Endodermal cell (in vitro differentiated cells): ENCODE measurements at regions not wholly inside any gene's neighbourhood (a gene's known extent, or its start where the extent isn't known, plus 50 kb on each side); places are given as distances from the start of the nearest gene placed in this dataset.

ENCODE experiments used
- DNase-seq: peaks from one replicate; pipeline ENCODE4 v3.0.0-alpha.2; 2017
- H3K27ac ChIP-seq: 2 replicates; pipeline ENCODE4 v1.5.1; 2013; ENCODE audit warnings: mild to moderate bottlenecking, low read depth, low read length, moderate library complexity
- H3K27me3 ChIP-seq: 2 replicates; pipeline ENCODE4 v1.6.1; 2013; ENCODE audit warnings: mild to moderate bottlenecking, low read length, moderate library complexity; ENCODE audit not compliant: insufficient read depth, control insufficient read depth, poor library complexity, severe bottlenecking
- H3K36me3 ChIP-seq: 2 replicates; pipeline ENCODE4 v1.7.0; 2013; ENCODE audit warnings: mild to moderate bottlenecking, low read length, moderate library complexity; ENCODE audit not compliant: control insufficient read depth, insufficient read depth
- H3K4me1 ChIP-seq: one replicate; pipeline ENCODE4 v1.7.0; 2013; ENCODE audit warnings: low read length; ENCODE audit not compliant: control insufficient read depth, insufficient read depth
- H3K4me3 ChIP-seq: 2 replicates; pipeline ENCODE4 v1.5.1; 2013; ENCODE audit warnings: mild to moderate bottlenecking, low read length, moderate library complexity
- H3K9ac ChIP-seq: 2 replicates; pipeline ENCODE4 v1.6.1; 2013; ENCODE audit warnings: mild to moderate bottlenecking, low read length, moderate library complexity; ENCODE audit not compliant: poor library complexity, severe bottlenecking; ENCODE audit errors: extremely low read depth
- H3K9me3 ChIP-seq: 2 replicates; pipeline ENCODE4 v1.6.1; 2013; ENCODE audit warnings: mild to moderate bottlenecking, low read length, moderate library complexity; ENCODE audit not compliant: control insufficient read depth
- H3K27ac Mint-ChIP-seq: 2 replicates; pipeline ENCODE4 v1.8.0; 2020; ENCODE audit warnings: mixed read lengths
- H3K27me3 Mint-ChIP-seq: 2 replicates; pipeline ENCODE4 v1.8.0; 2021; ENCODE audit warnings: mild to moderate bottlenecking, mixed read lengths; ENCODE audit not compliant: insufficient read depth
- H3K36me3 Mint-ChIP-seq: 2 replicates; pipeline ENCODE4 v1.8.0; 2020; ENCODE audit warnings: low read depth, mixed read lengths
- H3K4me1 Mint-ChIP-seq: 2 replicates; pipeline ENCODE4 v1.8.0; 2020; ENCODE audit warnings: mixed read lengths
- H3K4me3 Mint-ChIP-seq: 2 replicates; pipeline ENCODE4 v1.8.0; 2020; ENCODE audit warnings: mild to moderate bottlenecking, moderate library complexity, mixed read lengths
- H3K9me3 Mint-ChIP-seq: 2 replicates; pipeline ENCODE4 v1.8.0; 2020; ENCODE audit warnings: mild to moderate bottlenecking, mixed read lengths
- CTCF ChIP-seq: fragments of 200-600 bp; sonication (generic); conservative IDR thresholded peaks from 2 replicates; pipeline ENCODE4 v1.5.0; 2021; ENCODE audit warnings: antibody characterized with exemption, mild to moderate bottlenecking
- WGBS, 2 experiments: methylation state at CpG; one replicate each; pipeline versions ENCODE4 v1.1.5 to v1.1.7; 2013; ENCODE audit warnings: missing lambda C conversion rate in 2 of 2, mixed read lengths in 1 of 2; ENCODE audit not compliant: insufficient coverage in 1 of 2, insufficient read length in 1 of 2; 5-methylcytosine and 5-hydroxymethylcytosine counted together

- Histone ChIP-seq H3K4me1 (no peaks in the 10 kb centered on the region), H3K27ac (no peak overlapping the region)
- 86 to 95% methylated on average over 3 of the region's 3 CpGs for WGBS, 2 experiments
Measured at GRCh38 chr4:153109296-153109849, 94.9 kb upstream of the TRIM2 start.

GRCh38 chr4:153110739-153111138 is 93.5 kb upstream of the TRIM2 start:
- H3K4me1 Mint-ChIP-seq = no peaks in the 10 kb centered on the region
- H3K4me3 ChIP-seq = no peak overlapping the region
- 87 to 94% methylated on average over 4 to 6 of the region's 6 CpGs for WGBS, 2 experiments
- H3K36me3 Mint-ChIP-seq = no peaks in the 10 kb centered on the region
- H3K27ac Mint-ChIP-seq = no peak overlapping the region
- no peak for TF ChIP-seq CTCF
- H3K4me3 Mint-ChIP-seq = no peak overlapping the region
- DNase-seq = no peak
- peaks cover 8% of the 10 kb centered on the region for H3K9me3 Mint-ChIP-seq
- H3K36me3 ChIP-seq = no peaks in the 10 kb centered on the region
- H3K9me3 ChIP-seq = peaks cover 4% of the 10 kb centered on the region
- H3K4me1 ChIP-seq = no peaks in the 10 kb centered on the region
- H3K27me3 ChIP-seq = no peaks in the 10 kb centered on the region
- H3K27ac ChIP-seq = no peak overlapping the region
- no peak overlapping the region for H3K9ac ChIP-seq
- no peaks in the 10 kb centered on the region for H3K27me3 Mint-ChIP-seq

More at GRCh38 chr4:153109296-153109849, 94.9 kb upstream of the TRIM2 start:
- DNase-seq = no peak
- no peak overlapping the region for H3K9ac ChIP-seq
- Mint-ChIP-seq H3K27ac (no peak overlapping the region), H3K9me3 (peaks cover 21% of the 10 kb centered on the region), H3K36me3 (no peaks in the 10 kb centered on the region), H3K4me1 (no peaks in the 10 kb centered on the region), H3K27me3 (no peaks in the 10 kb centered on the region), H3K4me3 (no peak overlapping the region)
- no peak for TF ChIP-seq CTCF
- no peaks in the 10 kb centered on the region for H3K27me3 ChIP-seq
- no peak overlapping the region for H3K4me3 ChIP-seq
- peaks cover 8% of the 10 kb centered on the region for H3K9me3 ChIP-seq
- no peaks in the 10 kb centered on the region for H3K36me3 ChIP-seq

- Histone ChIP-seq H3K36me3 (no peaks in the 10 kb centered on the region), H3K4me3 (no peak overlapping the region), H3K27me3 (no peaks in the 10 kb centered on the region), H3K9ac (no peak overlapping the region), H3K4me1 (no peaks in the 10 kb centered on the region), H3K27ac (no peak overlapping the region), H3K9me3 (peaks cover 3% of the 10 kb centered on the region)
- H3K27ac Mint-ChIP-seq = no peak overlapping the region
- H3K4me1 Mint-ChIP-seq = no peaks in the 10 kb centered on the region
- H3K27me3 Mint-ChIP-seq = no peaks in the 10 kb centered on the region
- H3K4me3 Mint-ChIP-seq = no peak overlapping the region
- no peaks in the 10 kb centered on the region for H3K36me3 Mint-ChIP-seq
- TF ChIP-seq CTCF = no peak
- DNase-seq = no peak
- WGBS, 2 experiments = 95 to 96% methylated on average over 4 to 9 of the region's 10 CpGs
- H3K9me3 Mint-ChIP-seq = peaks cover 2% of the 10 kb centered on the region
Measured at GRCh38 chr4:153111426-153112040, 92.7 kb upstream of the TRIM2 start.
